HFF-Myc (cell line): ENCODE measurements at regions not wholly inside any gene's neighbourhood (a gene's known extent, or its start where the extent isn't known, plus 50 kb on each side); places are given as distances from the start of the nearest gene placed in this dataset.

Experiments
- DNase-seq: peaks from one replicate; pipeline ENCODE4 v3.0.0-alpha.2; 2011; ENCODE audit warnings: low read depth; ENCODE audit errors: extremely low read depth
- H3K4me3 ChIP-seq: replicated peaks from 2 replicates; pipeline ENCODE4 v1.5.1; 2011; ENCODE audit warnings: low read depth, mild to moderate bottlenecking, control low read depth, low read length
- TF ChIP-seq, protein P1 (sequence below): IDR thresholded peaks from 2 replicates; pipeline ENCODE4 v1.5.1; 2012; ENCODE audit warnings: mild to moderate bottlenecking, low read depth, low read length, control low read depth; ENCODE audit errors: missing control alignments

DNA sequence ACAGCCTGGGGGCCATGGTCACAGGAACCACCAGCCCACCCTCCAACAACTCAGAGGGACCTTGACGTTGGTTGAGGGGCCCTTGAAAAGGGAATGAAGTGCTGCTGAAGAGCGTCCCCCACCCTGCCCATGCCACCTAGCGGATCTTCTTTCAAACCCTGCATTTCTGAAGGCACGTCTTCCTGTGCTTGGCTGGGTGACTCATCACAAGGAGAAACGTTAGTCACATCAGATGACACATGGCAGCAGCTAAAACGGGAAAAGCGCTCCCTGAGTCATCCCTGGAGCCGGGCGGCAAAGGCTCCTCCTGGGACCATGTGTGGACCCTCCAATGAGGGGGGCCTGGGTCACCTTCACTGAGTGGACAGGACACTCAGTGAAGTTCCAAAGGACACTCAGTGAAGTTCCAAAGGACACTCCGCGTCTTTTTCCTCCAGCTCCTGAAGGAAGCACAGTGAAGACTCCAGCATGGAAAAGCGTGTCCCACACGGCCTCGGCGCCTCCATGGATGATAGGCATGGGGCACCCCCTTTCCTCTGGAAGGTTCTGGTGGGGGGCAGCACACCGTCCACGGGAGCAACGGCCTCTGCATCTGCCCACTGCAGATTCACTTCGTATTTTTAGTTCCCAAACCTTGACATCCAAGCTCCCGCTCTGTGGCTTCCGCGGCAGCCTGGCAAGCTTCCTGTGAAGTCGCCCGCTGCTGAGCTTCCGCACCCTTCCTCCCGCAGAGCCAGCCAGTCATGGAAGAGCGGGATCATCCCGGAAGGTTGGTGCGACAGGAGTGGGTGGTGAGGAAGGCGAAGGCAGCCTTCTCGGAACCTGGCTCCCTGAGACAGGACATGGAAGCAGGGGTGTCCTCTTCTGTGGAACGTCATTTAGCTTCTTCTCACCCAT, 383.4 kb downstream of the VRK1 start:
- TF ChIP-seq, protein P1, sequence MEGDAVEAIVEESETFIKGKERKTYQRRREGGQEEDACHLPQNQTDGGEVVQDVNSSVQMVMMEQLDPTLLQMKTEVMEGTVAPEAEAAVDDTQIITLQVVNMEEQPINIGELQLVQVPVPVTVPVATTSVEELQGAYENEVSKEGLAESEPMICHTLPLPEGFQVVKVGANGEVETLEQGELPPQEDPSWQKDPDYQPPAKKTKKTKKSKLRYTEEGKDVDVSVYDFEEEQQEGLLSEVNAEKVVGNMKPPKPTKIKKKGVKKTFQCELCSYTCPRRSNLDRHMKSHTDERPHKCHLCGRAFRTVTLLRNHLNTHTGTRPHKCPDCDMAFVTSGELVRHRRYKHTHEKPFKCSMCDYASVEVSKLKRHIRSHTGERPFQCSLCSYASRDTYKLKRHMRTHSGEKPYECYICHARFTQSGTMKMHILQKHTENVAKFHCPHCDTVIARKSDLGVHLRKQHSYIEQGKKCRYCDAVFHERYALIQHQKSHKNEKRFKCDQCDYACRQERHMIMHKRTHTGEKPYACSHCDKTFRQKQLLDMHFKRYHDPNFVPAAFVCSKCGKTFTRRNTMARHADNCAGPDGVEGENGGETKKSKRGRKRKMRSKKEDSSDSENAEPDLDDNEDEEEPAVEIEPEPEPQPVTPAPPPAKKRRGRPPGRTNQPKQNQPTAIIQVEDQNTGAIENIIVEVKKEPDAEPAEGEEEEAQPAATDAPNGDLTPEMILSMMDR = no peak
- DNase-seq = no peak

DNA sequence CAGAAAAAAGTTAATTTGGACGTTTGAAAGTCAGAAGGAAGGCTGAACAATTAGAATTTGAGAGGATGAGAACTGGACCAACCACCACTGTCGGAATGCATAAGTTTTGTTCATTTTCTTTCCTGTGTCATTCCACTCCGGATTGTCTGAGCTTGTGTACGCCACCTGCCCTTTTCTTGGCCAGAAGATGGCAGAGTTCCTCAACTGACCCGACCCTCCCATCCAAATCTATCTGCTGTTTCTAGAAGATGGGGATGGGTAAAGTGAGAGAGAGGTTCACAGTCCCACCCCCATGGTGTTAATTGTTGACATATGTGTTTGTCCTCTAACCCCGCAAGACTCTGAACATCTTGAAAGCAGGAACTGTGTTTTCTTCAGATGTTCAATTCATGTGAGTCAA, 388.0 kb downstream of the VRK1 start:
- DNase-seq = no peak
- TF ChIP-seq, protein P1 = no peak
- no peak overlapping the region for H3K4me3 ChIP-seq

More for the DNA sequence above, 383.4 kb downstream of the VRK1 start:
- H3K4me3 ChIP-seq = no peak overlapping the region

DNA sequence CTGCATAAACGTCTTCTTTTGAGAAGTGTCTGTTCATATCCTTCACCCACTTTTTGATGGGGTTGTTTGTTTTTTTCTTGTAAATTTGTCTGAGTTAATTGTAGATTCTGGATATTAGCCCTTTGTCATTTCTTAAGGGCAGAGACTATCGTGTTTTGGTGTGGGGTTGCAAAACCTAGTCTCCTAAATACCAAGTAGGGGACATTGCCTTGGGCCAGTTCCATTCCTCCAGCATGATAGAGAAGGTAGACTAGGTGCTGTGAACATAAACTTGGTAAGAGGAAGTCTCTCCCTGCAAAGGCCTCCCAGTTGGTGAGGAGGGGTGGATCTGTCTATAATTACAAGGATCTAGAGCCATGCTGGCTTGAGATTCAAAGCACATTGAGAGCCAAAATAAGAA, 390.7 kb downstream of the VRK1 start:
- H3K4me3 ChIP-seq = no peak overlapping the region
- DNase-seq = no peak
- TF ChIP-seq, protein P1 = no peak

DNA sequence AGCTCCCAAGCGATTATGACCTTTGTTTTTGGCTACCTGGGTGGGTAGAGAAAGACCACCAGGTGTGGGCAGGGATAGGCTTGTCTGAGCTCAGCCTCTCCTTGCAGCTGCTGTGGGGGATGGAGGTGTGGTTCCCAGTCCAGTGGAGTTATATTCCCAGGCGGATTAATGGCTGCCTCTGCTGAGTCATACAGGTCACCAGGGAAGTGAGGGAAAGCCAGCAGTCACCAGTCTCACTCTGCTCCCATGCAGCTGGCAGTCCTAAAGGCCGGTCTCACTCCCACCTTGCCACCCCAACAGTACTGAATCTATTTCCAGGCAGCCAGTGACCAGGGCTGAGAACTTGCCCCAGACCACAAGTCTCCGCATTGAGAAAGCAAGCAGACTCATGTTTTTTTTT, 399.2 kb downstream of the VRK1 start:
- H3K4me3 ChIP-seq = no peak overlapping the region
- no peak for DNase-seq
- TF ChIP-seq, protein P1 = no peak

DNA sequence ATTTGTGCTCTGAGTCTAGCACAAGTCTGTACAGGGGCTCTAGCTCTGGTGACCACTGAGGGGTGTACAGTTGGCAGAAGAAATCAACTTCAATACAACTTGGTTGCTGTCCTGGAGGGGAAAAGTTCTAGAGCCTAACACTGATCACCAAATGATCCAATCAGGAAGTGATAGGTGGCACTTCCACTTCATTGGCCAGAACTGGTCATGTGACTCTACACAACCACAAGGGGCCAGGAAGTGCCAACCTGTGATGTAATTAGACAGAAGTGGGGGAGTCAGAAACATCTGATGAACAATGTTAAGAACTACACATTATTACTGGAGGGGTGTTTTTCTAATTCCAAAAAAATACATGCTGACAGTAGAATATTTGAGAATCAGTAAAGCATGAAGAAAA, 401.6 kb downstream of the VRK1 start:
- DNase-seq = no peak
- no peak overlapping the region for H3K4me3 ChIP-seq
- TF ChIP-seq, protein P1 = no peak

DNA sequence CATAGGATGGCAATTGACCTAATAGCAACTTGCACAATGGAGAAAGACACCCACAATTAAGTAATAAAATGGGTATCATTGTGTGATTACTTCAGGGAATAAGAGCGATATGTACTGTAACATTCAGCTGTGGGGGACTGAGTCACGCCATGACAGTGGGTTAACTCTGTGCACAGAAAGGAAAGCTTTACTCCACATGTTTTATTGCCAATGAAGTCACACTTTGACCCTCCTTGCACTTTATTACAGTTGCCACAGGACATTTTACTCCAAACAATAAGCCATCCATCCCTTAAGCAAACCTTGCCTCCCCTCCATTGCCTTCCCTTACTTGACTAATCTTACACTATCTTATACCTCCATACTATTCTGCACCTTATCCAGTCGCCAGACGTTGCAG, 403.1 kb downstream of the VRK1 start:
- TF ChIP-seq, protein P1 = no peak
- DNase-seq = no peak
- H3K4me3 ChIP-seq = no peak overlapping the region

DNA sequence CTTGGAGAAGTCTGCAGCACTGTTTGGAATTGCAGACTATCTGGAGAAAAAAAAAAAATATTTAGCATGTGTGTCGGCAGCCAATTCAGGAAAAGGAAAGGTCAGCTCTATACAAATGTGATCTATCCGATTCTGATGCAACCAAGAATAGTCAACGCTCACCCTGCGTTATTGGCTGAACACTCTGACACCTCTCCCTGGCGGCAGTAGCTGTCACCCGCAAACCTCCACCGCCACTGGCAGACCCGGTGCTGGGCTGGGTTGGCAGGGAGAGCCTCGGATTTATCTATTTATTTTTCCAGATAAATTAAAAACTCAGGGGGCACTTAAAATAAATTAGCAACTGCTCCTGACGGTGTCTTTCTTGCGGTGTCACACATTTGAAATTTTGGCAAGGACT, 409.7 kb downstream of the VRK1 start:
- H3K4me3 ChIP-seq = no peak overlapping the region
- TF ChIP-seq, protein P1 = no peak
- no peak for DNase-seq
